OCI-M2 (cell line): ENCODE measurements at regions not wholly inside any gene's neighbourhood (a gene's known extent, or its start where the extent isn't known, plus 50 kb on each side); places are given as distances from the start of the nearest gene placed in this dataset.
"Not testable (repeated sequence)": the region's sequence is repeated elsewhere in the genome, so short reads cannot be mapped to it uniquely, and the experiment has no call there.

Source experiments
- DNase-seq: peaks from one replicate; lab custom pipeline; 2025; ENCODE audit not compliant: unreplicated experiment; lab: John Stamatoyannopoulos, UW

GRCh38 chr10:109007514-109007913 is 915.8 kb downstream of the XPNPEP1 start:
- no peak for DNase-seq

GRCh38 chr10:108990441-108990840 is 932.9 kb downstream of the XPNPEP1 start:
- DNase-seq: no peak

- no peak for DNase-seq
These were observed 933.3 kb downstream of the XPNPEP1 start for GRCh38 chr10:108989976-108990375.

DNA sequence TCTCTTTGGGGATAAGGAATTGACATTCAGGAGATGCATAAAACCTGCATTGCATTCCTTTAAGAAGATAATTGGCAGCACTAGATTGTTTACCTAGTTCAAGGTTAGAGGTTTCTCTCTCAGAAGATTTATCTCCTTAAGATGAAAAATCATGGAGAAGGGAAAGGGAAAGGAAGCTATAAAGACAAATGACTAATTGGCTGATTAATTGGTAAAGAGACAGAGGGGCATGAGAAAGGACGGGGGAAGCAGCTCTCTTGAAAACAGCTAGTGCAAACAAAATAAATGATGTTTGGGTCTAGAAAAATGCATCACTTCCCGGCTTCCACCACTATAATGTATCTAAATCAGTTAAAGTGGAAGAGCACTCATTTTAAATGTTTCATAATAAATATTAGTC is 941.2 kb downstream of the XPNPEP1 start:
- no peak for DNase-seq

GRCh38 chr10:108980869-108981268 is 942.4 kb downstream of the XPNPEP1 start:
- DNase-seq: no peak

DNA sequence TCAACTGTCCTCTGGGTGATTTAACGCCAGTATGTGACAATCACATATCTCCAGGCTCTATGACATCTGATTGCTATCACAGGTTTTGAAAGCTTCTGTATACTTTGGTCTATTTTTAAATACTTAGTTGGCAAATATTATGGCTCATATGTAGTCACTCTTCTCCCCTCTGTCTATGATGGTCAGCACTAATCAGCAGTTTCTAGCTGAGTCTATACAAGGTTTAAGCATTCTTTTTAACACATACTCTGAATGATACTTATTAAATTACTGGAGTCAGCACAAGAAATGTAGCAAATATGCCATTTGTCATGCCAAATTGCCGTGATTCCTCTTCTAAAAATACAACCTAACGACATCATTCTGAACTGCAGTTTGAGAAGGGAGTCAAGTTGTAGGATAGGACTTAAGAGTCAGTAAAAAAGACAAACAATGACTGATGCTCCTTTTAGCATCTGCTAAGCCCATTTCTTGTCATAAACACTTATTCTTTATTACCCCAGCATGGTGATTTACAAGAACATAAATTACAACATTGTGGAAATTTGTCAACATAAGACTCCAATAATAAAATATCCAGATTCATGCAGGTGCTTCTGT is 947.8 kb downstream of the XPNPEP1 start:
- no peak for DNase-seq

DNA sequence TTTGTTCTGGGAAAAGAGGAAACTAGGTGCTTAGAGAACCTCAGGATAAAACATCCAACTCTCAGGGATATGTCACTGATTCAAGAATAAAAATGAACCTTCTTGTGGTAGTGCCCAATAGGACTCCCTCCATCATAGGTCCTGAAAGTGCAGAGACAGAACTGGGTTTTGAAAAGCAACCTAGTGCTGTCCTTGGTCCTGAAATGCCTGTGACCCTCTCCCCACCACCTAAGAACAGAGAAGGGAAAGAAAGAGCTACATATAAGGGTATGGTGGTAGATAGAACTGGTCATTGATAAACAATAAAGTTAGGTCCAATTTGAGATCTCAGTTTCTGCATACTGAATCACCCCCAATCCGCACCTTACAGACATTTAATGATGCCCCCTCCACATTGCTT is 953.3 kb downstream of the XPNPEP1 start:
- no peak for DNase-seq

DNA sequence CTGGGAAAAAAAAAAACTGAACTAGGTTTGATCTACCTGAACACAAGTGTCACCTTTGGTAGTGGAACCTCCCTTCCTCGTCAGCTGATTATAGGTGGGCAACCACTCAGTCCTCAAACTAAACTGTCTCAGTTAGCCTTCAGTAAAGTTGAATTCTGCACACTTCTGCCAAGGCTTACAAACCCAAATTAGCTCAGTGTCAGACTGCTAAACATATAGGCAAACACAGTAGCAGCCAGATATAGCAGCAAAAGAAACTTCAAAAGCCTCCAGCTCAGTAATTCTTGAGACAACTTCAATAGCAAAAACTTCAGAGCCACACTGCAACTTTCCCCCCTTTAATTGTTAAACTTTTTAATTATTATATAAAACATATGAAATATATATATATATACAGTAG is 956.9 kb downstream of the XPNPEP1 start:
- no peak for DNase-seq

- no peak for DNase-seq
These were observed 957.3 kb downstream of the XPNPEP1 start for GRCh38 chr10:108966005-108966404.

DNA sequence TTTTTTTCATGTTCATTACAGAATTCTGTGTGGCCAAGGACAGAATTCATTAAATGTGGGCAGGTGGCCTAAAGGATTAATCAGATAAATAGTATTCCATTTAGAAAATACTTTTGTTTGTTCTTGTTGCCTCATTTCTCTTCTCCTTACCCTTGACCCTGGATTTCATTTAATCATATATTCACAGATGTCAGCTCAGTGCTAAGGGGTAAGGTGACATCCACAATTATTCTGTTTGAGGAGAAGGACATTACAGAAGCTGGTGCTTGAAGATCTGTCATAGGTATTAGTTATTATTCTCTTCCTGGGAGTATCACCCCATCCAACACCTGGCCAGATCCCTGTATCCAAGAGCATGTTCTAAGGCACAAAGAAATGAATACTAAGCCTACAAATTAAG is 961.1 kb downstream of the XPNPEP1 start:
- DNase-seq: no peak

GRCh38 chr10:108957681-108958080 is 965.6 kb downstream of the XPNPEP1 start:
- no peak for DNase-seq

- DNase-seq: no peak
These were observed 967.2 kb downstream of the XPNPEP1 start for GRCh38 chr10:108956149-108956548.

GRCh38 chr10:108920029-108920428 is 1003.3 kb downstream of the XPNPEP1 start:
- DNase-seq: not testable (repeated sequence)

- DNase-seq: no peak
These were observed 1010.0 kb downstream of the XPNPEP1 start for GRCh38 chr10:108913300-108913699.

DNA sequence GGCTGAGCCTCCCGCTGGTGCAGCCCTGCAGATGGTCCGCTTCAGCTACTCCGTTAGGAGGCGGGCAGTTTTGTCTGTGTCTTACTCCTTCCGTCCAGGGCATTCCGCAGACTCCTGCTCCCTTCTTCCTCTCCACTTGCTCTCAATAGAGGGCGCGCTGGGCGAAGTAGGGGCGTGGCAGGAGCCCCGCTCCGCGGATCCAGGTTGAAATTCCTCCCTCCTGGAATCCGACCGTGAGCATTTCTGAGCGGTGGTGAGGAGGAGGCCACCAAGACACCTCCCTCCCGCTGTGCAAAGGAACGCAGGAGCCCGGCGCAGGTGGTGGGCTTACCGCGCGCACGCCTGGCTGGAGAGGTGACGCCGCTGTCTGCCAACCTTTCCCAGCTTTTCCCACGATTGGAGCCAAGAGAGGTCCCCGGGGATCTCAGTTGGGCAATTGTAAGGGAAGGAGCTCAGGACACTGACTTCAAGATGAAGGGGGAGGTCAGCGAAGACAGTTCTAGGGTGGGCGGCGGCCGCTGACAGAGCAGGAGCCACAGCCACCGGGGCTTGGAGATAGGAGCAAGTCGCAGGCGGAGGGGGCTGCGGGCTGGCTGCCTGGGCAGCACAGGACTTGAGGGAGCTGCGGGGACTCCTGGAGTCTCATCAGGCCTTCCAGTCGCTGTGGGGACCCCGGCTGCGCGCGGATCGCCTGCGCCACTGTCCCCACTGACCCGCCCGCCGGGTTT is 1011.3 kb downstream of the XPNPEP1 start:
- DNase-seq: no peak

GRCh38 chr10:108908096-108908495 is 1015.2 kb downstream of the XPNPEP1 start:
- no peak for DNase-seq

- no peak for DNase-seq
These were observed 1017.5 kb downstream of the XPNPEP1 start for GRCh38 chr10:108905821-108906220.

DNA sequence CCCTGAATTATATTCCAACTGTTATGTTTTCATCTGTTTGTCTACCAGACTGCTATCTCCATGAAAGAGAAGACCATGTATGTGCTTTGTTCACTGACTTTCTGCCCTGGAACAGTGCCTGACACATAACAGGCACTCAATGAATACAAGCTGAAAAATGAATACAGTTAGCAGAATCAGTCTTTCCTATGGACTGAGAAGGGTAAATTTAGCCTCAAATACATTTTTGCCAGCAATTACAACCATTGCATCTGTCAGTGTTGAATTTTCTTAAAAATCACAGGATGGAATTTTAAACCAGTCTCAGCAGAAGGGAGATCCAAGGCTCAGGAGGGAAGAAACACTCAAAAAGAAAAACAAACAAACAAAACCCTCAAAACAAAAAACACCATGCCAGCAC is 1018.1 kb downstream of the XPNPEP1 start:
- DNase-seq: no peak

DNA sequence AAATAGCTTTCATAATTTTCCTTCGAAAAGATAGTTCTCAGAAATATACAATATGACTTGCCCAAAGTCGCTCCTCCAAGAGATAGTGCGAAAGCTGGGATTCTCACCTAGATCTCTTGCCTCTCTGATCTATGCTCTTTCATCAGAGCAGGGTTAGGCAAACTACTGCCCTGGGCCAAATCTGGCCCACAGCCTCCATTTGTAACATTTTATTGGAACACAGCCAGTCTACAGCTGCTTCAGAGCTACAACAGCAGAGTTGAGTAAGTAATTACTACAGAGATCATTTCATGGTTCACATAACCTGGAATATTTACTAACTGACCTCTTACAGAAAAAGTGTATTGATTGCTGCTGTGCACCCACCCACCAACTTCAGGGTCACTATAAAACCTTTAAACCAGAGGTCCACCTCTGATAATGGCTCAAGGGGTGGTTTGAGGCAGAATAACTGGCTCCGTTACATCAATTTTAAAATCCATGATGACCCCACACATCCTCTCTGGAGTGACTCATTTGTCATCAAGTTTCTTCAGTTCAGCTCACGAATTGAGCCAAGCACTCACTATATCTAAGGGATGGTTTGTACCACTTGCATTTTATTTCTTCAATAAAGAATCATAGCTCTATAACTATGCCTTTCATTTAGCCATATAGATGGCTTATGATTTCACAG is 1019.0 kb downstream of the XPNPEP1 start:
- DNase-seq: no peak

GRCh38 chr10:108902619-108903285 is 1020.6 kb downstream of the XPNPEP1 start:
- DNase-seq: no peak

DNA sequence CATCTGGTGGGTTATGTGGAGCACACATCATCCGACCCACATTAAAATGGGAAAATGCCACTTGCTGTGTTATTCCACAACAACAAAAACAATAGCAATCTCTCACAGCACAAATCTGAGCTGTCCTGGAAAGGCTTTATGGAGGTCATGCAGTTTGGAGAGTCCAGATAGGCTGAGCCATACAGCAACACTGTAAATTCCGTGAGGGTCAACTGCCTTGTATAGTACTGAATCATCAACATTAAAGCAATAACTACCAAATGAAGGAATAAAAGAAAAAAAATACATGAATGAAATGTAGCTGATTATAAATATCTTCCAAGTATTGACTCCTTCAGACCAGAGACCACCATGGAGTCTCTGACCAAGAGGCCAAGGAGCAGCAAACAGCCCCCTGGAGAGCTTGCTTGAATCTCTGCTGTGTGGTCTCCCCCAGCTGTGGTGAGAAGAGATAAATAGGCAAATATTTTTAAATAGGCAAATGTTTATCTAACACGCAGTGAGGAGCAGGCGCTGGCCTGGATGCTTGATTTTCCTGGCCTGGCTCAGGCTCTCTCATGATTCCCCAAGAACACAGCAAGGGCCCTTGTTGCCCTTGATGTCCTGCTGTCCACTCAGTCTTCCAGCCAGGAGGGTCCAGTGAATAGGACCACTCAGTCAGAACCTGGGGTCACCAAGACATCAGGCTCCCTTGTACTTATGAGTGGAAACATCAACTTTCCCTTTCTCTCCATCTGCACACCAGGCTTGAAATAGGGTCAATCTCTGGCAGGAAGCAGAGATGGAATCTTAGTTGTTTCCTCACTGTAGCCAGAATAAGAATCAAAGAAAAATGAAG is 1021.3 kb downstream of the XPNPEP1 start:
- DNase-seq: no peak
